GM12892 (cell line): ENCODE measurements at regions not wholly inside any gene's neighbourhood (a gene's known extent, or its start where the extent isn't known, plus 50 kb on each side); places are given as distances from the start of the nearest gene placed in this dataset.

ENCODE experiments used
- DNase-seq: peaks from one replicate; pipeline ENCODE4 v3.0.0; 2011; ENCODE audit not compliant: insufficient read length
- FAIRE-seq: peaks from 2 replicates; lab custom pipeline; 2011; peaks lifted over from hg19 to GRCh38; lab: Jason Lieb, UNC
- POLR2A ChIP-seq: IDR thresholded peaks from 2 replicates; pipeline ENCODE4 v1.6.1; 2011; ENCODE audit warnings: low read depth, low read length, control low read depth
- POLR2AphosphoS5 ChIP-seq: IDR thresholded peaks from 2 replicates; pipeline ENCODE4 v1.6.1; 2011; ENCODE audit warnings: low read depth, low read length, control low read depth
- TAF1 ChIP-seq: IDR thresholded peaks from 2 replicates; pipeline ENCODE4 v1.6.1; 2011; ENCODE audit warnings: low read depth, mild to moderate bottlenecking, control low read depth, low read length, borderline replicate concordance

GRCh38 chr16:62963846-62964245 is 927.6 kb upstream of the CDH8 start:
- FAIRE-seq, result no peak
- TF ChIP-seq POLR2AphosphoS5, result no peak
- no peak for TF ChIP-seq TAF1
- TF ChIP-seq POLR2A, result no peak
- DNase-seq, result no peak

- FAIRE-seq, result no peak
- TF ChIP-seq POLR2AphosphoS5 (no peak), POLR2A (no peak), TAF1 (no peak)
- DNase-seq, result no peak
Measured at GRCh38 chr16:62955033-62955349, 918.8 kb upstream of the CDH8 start.

GRCh38 chr16:62954144-62955032 is 918.1 kb upstream of the CDH8 start:
- TF ChIP-seq TAF1 (no peak), POLR2A (no peak), POLR2AphosphoS5 (no peak)
- no peak for DNase-seq
- FAIRE-seq, result no peak

- FAIRE-seq (no peak), DNase-seq (no peak)
- TF ChIP-seq TAF1, result no peak
- no peak for TF ChIP-seq POLR2A
- no peak for TF ChIP-seq POLR2AphosphoS5
Measured at GRCh38 chr16:62950351-62950750, 914.1 kb upstream of the CDH8 start.

- DNase-seq (no peak), FAIRE-seq (no peak)
- TF ChIP-seq POLR2AphosphoS5, result no peak
- no peak for TF ChIP-seq POLR2A
- no peak for TF ChIP-seq TAF1
Measured at GRCh38 chr16:62940569-62940968, 904.3 kb upstream of the CDH8 start.

GRCh38 chr16:62939687-62940086 is 903.4 kb upstream of the CDH8 start:
- TF ChIP-seq POLR2A, result no peak
- TF ChIP-seq TAF1, result no peak
- no peak for TF ChIP-seq POLR2AphosphoS5
- DNase-seq (no peak), FAIRE-seq (no peak)

- FAIRE-seq, result no peak
Measured at GRCh38 chr16:62933929-62934328, 897.7 kb upstream of the CDH8 start.

GRCh38 chr16:62929593-62929992 is 893.4 kb upstream of the CDH8 start:
- FAIRE-seq, result no peak
- TF ChIP-seq POLR2A, result no peak
- no peak for TF ChIP-seq TAF1
- no peak for TF ChIP-seq POLR2AphosphoS5
- no peak for DNase-seq

More at GRCh38 chr16:62933929-62934328, 897.7 kb upstream of the CDH8 start:
- TF ChIP-seq POLR2A (no peak), POLR2AphosphoS5 (no peak), TAF1 (no peak)
- DNase-seq, result no peak

- DNase-seq (no peak), FAIRE-seq (no peak)
- TF ChIP-seq POLR2AphosphoS5 (no peak), TAF1 (no peak), POLR2A (no peak)
Measured at GRCh38 chr16:62927122-62927521, 890.9 kb upstream of the CDH8 start.

- TF ChIP-seq POLR2AphosphoS5 (no peak), TAF1 (no peak), POLR2A (no peak)
- no peak for FAIRE-seq
- DNase-seq, result no peak
Measured at GRCh38 chr16:62926121-62926801, 890.0 kb upstream of the CDH8 start.

- TF ChIP-seq POLR2A (no peak), POLR2AphosphoS5 (no peak), TAF1 (no peak)
- DNase-seq (no peak), FAIRE-seq (no peak)
Measured at GRCh38 chr16:62921904-62922303, 885.7 kb upstream of the CDH8 start.
